GM13976 (cell line): ENCODE measurements at regions not wholly inside any gene's neighbourhood (a gene's known extent, or its start where the extent isn't known, plus 50 kb on each side); places are given as distances from the start of the nearest gene placed in this dataset.
"Not testable (repeated sequence)": the region's sequence is repeated elsewhere in the genome, so short reads cannot be mapped to it uniquely, and the experiment has no call there.

Experiments used
- DNase-seq: peaks from one replicate; pipeline ENCODE4 v3.0.0; 2012; ENCODE audit warnings: low spot score
- in situ Hi-C: fragments of 300-500 bp; cut with MboI; formaldehyde crosslinking; loops from one replicate; pipeline ENCODE4 v1.12.0; 2022; ENCODE audit warnings: low sequenced_read_pairs, mixed read lengths, inconsistent platforms; ENCODE audit not compliant: unreplicated experiment
- TF ChIP-seq, protein P1 (sequence below): IDR thresholded peaks from 2 replicates; pipeline ENCODE4 v1.5.1; 2012; ENCODE audit warnings: borderline replicate concordance, mild to moderate bottlenecking; ENCODE audit not compliant: insufficient read depth; ENCODE audit errors: extremely low read depth, missing control alignments, control extremely low read depth

DNA sequence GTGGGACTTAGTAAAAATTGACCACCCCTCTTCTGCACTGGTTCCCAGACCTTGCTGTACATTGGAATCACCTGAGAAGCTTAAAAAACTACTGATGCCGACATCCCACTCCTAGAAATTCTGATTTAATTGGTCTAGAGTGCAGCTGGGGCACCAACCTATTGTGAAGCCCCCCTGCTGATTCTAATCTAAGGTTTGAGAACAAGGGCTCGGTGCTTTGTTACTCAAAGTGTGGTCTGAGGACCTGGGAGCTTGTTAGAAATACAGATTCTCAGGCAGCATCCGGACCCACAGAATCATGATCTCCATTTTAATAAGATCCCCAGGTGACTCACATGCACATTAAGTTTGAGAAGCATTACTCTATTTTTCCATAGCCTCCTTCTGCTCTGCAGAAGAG lies 57.8 kb upstream of the LPAR1 start:
- TF ChIP-seq, protein P1, sequence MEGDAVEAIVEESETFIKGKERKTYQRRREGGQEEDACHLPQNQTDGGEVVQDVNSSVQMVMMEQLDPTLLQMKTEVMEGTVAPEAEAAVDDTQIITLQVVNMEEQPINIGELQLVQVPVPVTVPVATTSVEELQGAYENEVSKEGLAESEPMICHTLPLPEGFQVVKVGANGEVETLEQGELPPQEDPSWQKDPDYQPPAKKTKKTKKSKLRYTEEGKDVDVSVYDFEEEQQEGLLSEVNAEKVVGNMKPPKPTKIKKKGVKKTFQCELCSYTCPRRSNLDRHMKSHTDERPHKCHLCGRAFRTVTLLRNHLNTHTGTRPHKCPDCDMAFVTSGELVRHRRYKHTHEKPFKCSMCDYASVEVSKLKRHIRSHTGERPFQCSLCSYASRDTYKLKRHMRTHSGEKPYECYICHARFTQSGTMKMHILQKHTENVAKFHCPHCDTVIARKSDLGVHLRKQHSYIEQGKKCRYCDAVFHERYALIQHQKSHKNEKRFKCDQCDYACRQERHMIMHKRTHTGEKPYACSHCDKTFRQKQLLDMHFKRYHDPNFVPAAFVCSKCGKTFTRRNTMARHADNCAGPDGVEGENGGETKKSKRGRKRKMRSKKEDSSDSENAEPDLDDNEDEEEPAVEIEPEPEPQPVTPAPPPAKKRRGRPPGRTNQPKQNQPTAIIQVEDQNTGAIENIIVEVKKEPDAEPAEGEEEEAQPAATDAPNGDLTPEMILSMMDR, result no peak
- in situ Hi-C loops, result no loop called here
- no peak for DNase-seq

DNA sequence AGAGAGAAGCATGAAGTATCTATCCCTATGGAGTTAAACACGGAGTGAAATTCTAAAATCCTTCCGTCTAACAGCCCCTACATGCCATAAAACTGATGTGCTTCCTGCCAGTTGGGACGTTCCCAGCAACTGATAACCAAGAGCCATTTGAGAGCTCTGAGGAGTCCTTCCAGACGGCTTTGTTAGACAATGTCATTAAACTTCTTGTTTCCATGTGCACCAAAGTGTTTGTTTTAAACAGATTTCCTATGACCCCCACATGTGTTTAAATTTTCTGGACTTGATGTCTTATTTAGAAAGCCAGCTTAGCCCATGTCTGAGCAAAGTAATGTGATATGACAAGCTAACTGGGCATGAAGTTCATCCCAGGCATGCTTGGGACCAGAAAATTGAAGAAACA lies 57.2 kb upstream of the LPAR1 start:
- in situ Hi-C loops, result no loop called here
- TF ChIP-seq, protein P1, result no peak
- no peak for DNase-seq

DNA sequence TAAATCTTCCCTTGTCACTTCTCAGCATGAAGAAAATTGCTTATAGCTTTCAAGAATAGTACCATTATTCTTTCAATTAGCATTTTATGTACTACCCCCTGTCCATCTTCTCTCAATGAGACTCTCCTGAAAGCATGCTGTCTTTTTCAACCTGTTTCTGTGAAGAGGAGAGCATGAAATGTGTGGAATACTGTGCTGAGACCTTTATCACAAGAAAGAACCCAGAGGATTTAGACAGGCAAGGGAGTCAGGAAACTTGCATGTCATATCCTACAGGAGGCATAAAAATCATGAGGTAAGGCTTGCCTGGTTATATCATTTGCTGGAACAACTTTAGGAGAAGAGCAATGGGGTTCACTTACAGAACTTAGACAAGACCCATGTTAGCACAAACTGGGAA lies 56.7 kb upstream of the LPAR1 start:
- no peak for DNase-seq
- TF ChIP-seq, protein P1, result no peak
- in situ Hi-C loops, result no loop called here

DNA sequence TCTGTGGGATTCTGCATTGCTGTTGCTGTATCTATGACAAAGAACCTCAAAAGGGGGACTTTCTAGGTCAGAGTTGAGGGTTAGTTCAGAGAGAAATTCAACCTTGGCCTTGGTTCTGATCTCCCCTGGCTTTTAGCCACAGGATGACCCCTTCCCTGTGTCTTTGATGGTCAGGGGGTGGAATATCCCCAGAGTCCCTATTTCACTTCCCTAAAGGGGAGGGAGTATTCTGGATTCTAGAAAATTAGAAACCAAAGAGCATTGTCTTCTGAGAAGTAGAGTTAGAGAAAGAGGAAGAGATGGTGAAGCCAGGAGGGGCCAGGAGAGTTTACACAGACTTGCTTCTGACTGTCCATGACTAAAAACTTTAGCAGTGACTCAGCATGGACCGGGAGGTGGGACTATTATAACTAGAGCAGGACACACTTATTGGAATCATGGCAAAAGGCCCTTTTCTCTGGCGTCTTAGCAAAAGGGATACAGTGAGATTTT lies 56.2 kb upstream of the LPAR1 start:
- no peak for DNase-seq

DNA sequence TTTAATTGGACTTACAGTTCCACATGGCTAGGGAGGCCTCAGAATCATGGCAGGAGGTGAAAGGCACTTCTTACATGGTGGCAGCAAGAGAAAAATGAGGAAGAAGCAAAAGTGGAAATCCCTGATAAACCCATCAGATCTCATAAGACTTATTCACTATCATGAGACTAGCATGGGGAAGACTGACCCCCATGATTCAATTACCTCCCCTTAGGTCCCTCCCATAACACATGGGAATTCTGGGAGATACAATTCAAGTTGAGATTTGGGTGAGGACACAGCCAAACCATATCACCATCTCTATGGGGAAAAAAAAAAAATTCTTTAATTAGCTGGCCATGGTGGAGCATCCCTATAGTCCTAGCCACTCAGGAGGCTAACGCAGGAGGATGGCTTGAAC lies 53.9 kb upstream of the LPAR1 start:
- in situ Hi-C loops, result not testable (repeated sequence)

More for the DNA sequence above, 56.2 kb upstream of the LPAR1 start:
- TF ChIP-seq, protein P1, result no peak
- in situ Hi-C loops, result no loop called here

More for the DNA sequence above, 53.9 kb upstream of the LPAR1 start:
- DNase-seq, result not testable (repeated sequence)
